Endothelial cell of umbilical vein (primary cell): ENCODE measurements at regions not wholly inside any gene's neighbourhood (a gene's known extent, or its start where the extent isn't known, plus 50 kb on each side); places are given as distances from the start of the nearest gene placed in this dataset.

ENCODE experiments used
- CTCF ChIP-seq, 2 donors: IDR thresholded peaks; 1 replicate in 1 of 2; 2 replicates in 1 of 2; pipeline ENCODE4 v1.5.1; 2011; ENCODE audit warnings: low read length in 2 of 2, mild to moderate bottlenecking in 2 of 2, moderate library complexity in 2 of 2, control low read depth in 1 of 2, inconsistent platforms in 1 of 2, low read depth in 1 of 2; ENCODE audit not compliant: insufficient read depth in 1 of 2; ENCODE audit errors: extremely low read depth in 1 of 2
- FOS ChIP-seq: IDR thresholded peaks from 2 replicates; pipeline ENCODE4 v1.6.1; 2011; ENCODE audit warnings: mild to moderate bottlenecking, low read length, moderate library complexity, borderline replicate concordance; ENCODE audit not compliant: insufficient read depth
- JUN ChIP-seq: IDR thresholded peaks from 2 replicates; pipeline ENCODE4 v1.6.1; 2011; ENCODE audit warnings: borderline replicate concordance, low read depth; ENCODE audit not compliant: insufficient read length, insufficient read depth
- MAX ChIP-seq: IDR thresholded peaks from 2 replicates; pipeline ENCODE4 v1.6.1; 2011; ENCODE audit not compliant: insufficient read depth, insufficient read length

- TF ChIP-seq JUN = no peak
- no peak for TF ChIP-seq MAX
- TF ChIP-seq CTCF (IDR thresholded peaks at IDR 0.05; ENCODE audit: extremely low read depth in 1 of 2, insufficient read depth in 1 of 2, low read depth in 1 of 2, low read length in 2 of 2) = no peak
- no peak for TF ChIP-seq FOS
Measured at GRCh38 chr2:145022666-145023333, 502.9 kb upstream of the ZEB2 start.
